Right lobe of liver (tissue), 6 donors: ENCODE measurements at regions not wholly inside any gene's neighbourhood (a gene's known extent, or its start where the extent isn't known, plus 50 kb on each side); places are given as distances from the start of the nearest gene placed in this dataset.
"Not testable (repeated sequence)": the region's sequence is repeated elsewhere in the genome, so short reads cannot be mapped to it uniquely, and the experiment has no call there.

ENCODE experiments used
- ATAC-seq, 4 donors: fragments of 200-7000 bp; cut with Tn5 transposase; one replicate each; pipeline ENCODE4 v1.9.1; 2020; ENCODE audit warnings: mild to moderate bottlenecking in 4 of 4, moderate library complexity in 4 of 4
- DNase-seq, 3 donors: peaks; one replicate each; pipeline ENCODE4 v3.0.0-alpha.2; 2020
- H3K27ac ChIP-seq, 3 donors: fragments of 200-600 bp; one replicate each; pipeline ENCODE4 v1.8.0; 2022
- H3K27me3 ChIP-seq, 2 donors: fragments of 200-600 bp; one replicate each; pipeline ENCODE4 v1.8.0; 2022
- H3K36me3 ChIP-seq, 4 donors: fragments of 200-600 bp; sonication (generic) in 1 of 4; one replicate each; pipeline versions ENCODE4 v1.5.1 to v1.8.0; 2017 to 2022; ENCODE audit warnings: control low read depth in 1 of 4
- H3K4me1 ChIP-seq, 4 donors: fragments of 200-600 bp; sonication (generic) in 1 of 4; one replicate each; pipeline versions ENCODE4 v1.5.1 to v1.8.0; 2017 to 2022; ENCODE audit warnings: control low read depth in 1 of 4
- H3K4me3 ChIP-seq, 3 donors: fragments of 200-600 bp; one replicate each; pipeline ENCODE4 v1.8.0; 2022
- H3K9me3 ChIP-seq, 4 donors: fragments of 200-600 bp; sonication (generic) in 1 of 4; one replicate each; pipeline versions ENCODE4 v1.5.1 to v1.8.0; 2017 to 2022; ENCODE audit warnings: control low read depth in 1 of 4
- CTCF ChIP-seq, 4 donors: fragments of 200-600 bp in 3 of 4; fragments of 450-650 bp in 1 of 4; IDR thresholded peaks; one replicate each; pipeline versions ENCODE4 v1.5.1 to v1.8.0; 2016 to 2022; ENCODE audit warnings: antibody characterized with exemption in 4 of 4, mild to moderate bottlenecking in 2 of 4
- POLR2A ChIP-seq: fragments of 450-650 bp; IDR thresholded peaks from one replicate; pipeline ENCODE4 v1.6.1; 2017; ENCODE audit warnings: antibody characterized with exemption, mild to moderate bottlenecking
- WGBS: methylation state at CpG from one replicate; pipeline ENCODE4 v1.1.6; 2018; ENCODE audit warnings: low coverage, low lambda C conversion rate; ENCODE audit not compliant: insufficient coverage; ENCODE audit errors: missing lambda C conversion rate; 5-methylcytosine and 5-hydroxymethylcytosine counted together
- intact Hi-C, 2 donors: fragments of 100-400 bp; cut with DNase I; formaldehyde crosslinking; loops; one replicate each; pipeline versions ENCODE4 v1.11.2 to v1.14.1; 2022
- donor health status: DM: no; HTN: yes; CAD: no.
- donor health status: DM: no; HTN: no; CAD: no.
- donor health status: DM: no; HTN: no; CAD: no.
- donor health status: DM: no; HTN: yes; CAD: no.
- donor health status: DM: no; HTN: yes; CAD: no.

DNA sequence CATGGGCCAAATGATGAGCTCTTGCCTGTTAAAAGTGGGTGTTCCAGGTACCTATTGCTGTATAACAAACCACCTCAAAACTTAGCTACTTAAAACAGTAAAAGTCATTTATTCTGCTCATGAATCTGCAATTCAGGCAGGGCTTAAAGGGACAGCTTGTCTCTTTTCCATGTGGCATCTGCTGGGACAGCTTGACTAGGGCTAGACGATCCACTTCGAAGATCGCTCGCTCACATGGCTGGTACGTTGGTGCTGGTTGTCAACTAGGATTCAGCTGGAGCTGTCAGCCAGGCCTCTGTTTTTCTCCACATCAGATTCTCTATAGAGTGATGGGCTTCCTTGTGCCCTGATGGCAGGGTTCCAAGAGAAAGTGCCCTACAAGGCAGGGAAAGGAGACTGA, 581.3 kb downstream of the NTRK3 start:
- ATAC-seq = no peak
- H3K4me1 ChIP-seq = no peaks in the 10 kb centered on the region
- no peak overlapping the region for H3K27ac ChIP-seq
- H3K27me3 ChIP-seq = peaks cover 0 to 2% of the 10 kb centered on the region in 2 donors
- intact Hi-C loops = no loop called here
- WGBS = no CpG with 5 or more reads among the region's 5 CpGs
- no peak overlapping the region for H3K4me3 ChIP-seq
- H3K36me3 ChIP-seq = no peaks in the 10 kb centered on the region
- TF ChIP-seq POLR2A (no peak), CTCF (IDR thresholded peaks at IDR 0.05) (no peak)
- no peaks in the 10 kb centered on the region for H3K9me3 ChIP-seq
- no peak for DNase-seq

GRCh38 chr15:87672309-87673288, 583.9 kb downstream of the NTRK3 start:
- Histone ChIP-seq H3K4me3 (no peak overlapping the region), H3K4me1 (no peaks in the 10 kb centered on the region), H3K27ac (no peak overlapping the region), H3K36me3 (no peaks in the 10 kb centered on the region), H3K27me3 (peaks cover 0 to 2% of the 10 kb centered on the region in 2 donors), H3K9me3 (no peaks in the 10 kb centered on the region)
- ATAC-seq (peak in 3 of 4 donors; percentile 41 to 47 (median 46)), DNase-seq (no peak)
- 30% methylated on average over 8 of the region's 8 CpGs for WGBS
- TF ChIP-seq CTCF (IDR thresholded peaks at IDR 0.05) (peak; percentile 22 to 54 (median 48)), POLR2A (no peak)
- intact Hi-C loops = no loop called here

DNA sequence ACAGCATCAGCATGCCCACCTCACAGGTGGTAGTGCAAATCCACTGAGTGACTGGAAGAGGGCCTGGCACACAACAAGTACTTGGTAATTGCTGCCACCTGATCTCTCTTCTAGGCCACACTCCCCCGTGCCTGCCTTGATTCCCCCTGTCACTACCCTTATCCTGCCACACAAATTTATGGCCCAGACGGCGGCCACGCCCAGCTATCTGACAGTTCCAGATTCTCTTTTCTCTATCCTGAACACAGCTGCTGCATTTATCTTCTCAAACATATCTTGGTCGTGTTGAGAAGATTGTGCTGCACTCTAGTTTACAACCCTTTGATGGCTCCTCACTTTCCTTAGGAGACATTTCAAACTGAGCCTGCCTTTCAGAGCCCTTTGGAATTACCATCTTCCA, 585.2 kb downstream of the NTRK3 start:
- H3K27me3 ChIP-seq = peaks cover 0 to 2% of the 10 kb centered on the region in 2 donors
- no peaks in the 10 kb centered on the region for H3K9me3 ChIP-seq
- WGBS = 57% methylated on average over 5 of the region's 5 CpGs
- no peaks in the 10 kb centered on the region for H3K4me1 ChIP-seq
- no peak overlapping the region for H3K4me3 ChIP-seq
- ATAC-seq (no peak), DNase-seq (no peak)
- no peak for TF ChIP-seq CTCF (IDR thresholded peaks at IDR 0.05)
- TF ChIP-seq POLR2A = no peak
- no peak overlapping the region for H3K27ac ChIP-seq
- no peaks in the 10 kb centered on the region for H3K36me3 ChIP-seq
- intact Hi-C loops = no loop called here

GRCh38 chr15:87669846-87670245, 586.7 kb downstream of the NTRK3 start:
- Histone ChIP-seq H3K27me3 (peaks cover 0 to 2% of the 10 kb centered on the region in 2 donors), H3K4me1 (no peaks in the 10 kb centered on the region), H3K36me3 (no peaks in the 10 kb centered on the region), H3K9me3 (no peaks in the 10 kb centered on the region), H3K4me3 (no peak overlapping the region), H3K27ac (no peak overlapping the region)
- ATAC-seq (no peak), DNase-seq (no peak)
- 44% methylated on average over 6 of the region's 6 CpGs for WGBS
- intact Hi-C loops = no loop called here
- TF ChIP-seq CTCF (IDR thresholded peaks at IDR 0.05) (no peak), POLR2A (no peak)

DNA sequence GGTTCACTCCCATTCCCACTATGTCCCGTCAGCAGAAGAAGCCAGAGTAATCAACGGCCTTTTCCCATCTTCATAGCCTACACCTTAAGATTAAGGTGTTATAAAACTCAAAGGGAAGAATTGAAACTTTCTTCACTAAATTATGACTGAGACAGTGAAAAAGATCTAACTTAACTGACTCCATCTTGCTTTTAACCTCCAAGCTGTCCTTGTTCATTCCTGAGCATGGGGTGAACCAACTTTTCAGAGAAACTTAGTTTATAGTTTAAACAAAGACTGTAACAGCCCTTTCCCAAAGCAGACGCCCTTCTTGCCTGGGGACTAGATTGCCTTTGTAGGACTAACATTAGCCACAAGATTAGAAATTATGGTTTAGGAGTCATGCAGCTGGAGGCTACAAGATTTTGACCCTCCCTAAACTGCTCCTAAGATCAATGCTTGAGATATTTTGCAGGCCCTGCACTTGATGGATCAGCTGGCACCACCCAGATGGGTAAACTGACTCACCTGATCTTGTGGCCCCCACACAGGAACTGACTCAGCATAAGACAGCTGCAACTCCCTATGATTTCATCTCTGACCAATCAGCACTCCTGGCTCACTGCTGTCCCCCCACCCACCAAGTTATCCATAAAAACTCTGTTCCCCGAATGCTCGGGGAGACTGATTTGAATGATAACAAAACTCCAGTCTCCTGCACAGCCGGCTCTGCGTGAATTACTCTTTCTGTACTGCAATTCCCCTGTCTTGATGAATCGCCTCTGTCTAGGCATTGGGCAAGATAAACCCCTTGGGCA, 587.6 kb downstream of the NTRK3 start:
- WGBS = 58% methylated on average over 7 of the region's 8 CpGs
- H3K4me1 ChIP-seq, H3K27me3 ChIP-seq, H3K36me3 ChIP-seq, H3K27ac ChIP-seq, ATAC-seq, H3K9me3 ChIP-seq, DNase-seq, H3K4me3 ChIP-seq, intact Hi-C loops: not testable (repeated sequence)
